Upper lobe of left lung (tissue), 6 donors: ENCODE measurements at regions not wholly inside any gene's neighbourhood (a gene's known extent, or its start where the extent isn't known, plus 50 kb on each side); places are given as distances from the start of the nearest gene placed in this dataset.

ENCODE experiments used
- ATAC-seq, 2 donors: fragments of 200-7000 bp; cut with Tn5 transposase; one replicate each; pipeline ENCODE4 v1.9.1; 2022; ENCODE audit warnings: mild to moderate bottlenecking in 2 of 2, moderate library complexity in 2 of 2; ENCODE audit not compliant: low FRiP score in 2 of 2
- DNase-seq, 2 donors: peaks; one replicate each; pipeline ENCODE4 v3.0.0-alpha.2; 2019 to 2020
- H3K27ac ChIP-seq, 4 donors: fragments of 200-600 bp; sonication (generic); one replicate each; pipeline ENCODE4 v1.5.1; 2016 to 2019
- H3K27me3 ChIP-seq, 4 donors: fragments of 200-600 bp; sonication (generic); one replicate each; pipeline ENCODE4 v1.5.1; 2017 to 2019
- H3K36me3 ChIP-seq, 4 donors: fragments of 200-600 bp; sonication (generic); one replicate each; pipeline ENCODE4 v1.5.1; 2016 to 2019
- H3K4me1 ChIP-seq, 4 donors: fragments of 200-600 bp; sonication (generic); one replicate each; pipeline ENCODE4 v1.5.1; 2018 to 2019
- H3K4me3 ChIP-seq, 4 donors: fragments of 200-600 bp; sonication (generic); one replicate each; pipeline ENCODE4 v1.5.1; 2017 to 2019; ENCODE audit warnings: mild to moderate bottlenecking in 2 of 4, moderate library complexity in 1 of 4
- H3K9me3 ChIP-seq, 4 donors: fragments of 200-600 bp; sonication (generic); one replicate each; pipeline ENCODE4 v1.5.1; 2018 to 2019
- EP300 ChIP-seq, 4 donors: sonication (generic); formaldehyde crosslinking; IDR thresholded peaks; one replicate each; pipeline ENCODE4 v1.5.1; 2017; ENCODE audit warnings: antibody characterized with exemption in 4 of 4, control low read depth in 2 of 4
- POLR2A ChIP-seq, 4 donors: fragments of 450-650 bp; IDR thresholded peaks; one replicate each; pipeline ENCODE4 v1.5.1; 2016 to 2017; ENCODE audit warnings: antibody characterized with exemption in 4 of 4, mild to moderate bottlenecking in 2 of 4
- POLR2AphosphoS5 ChIP-seq, 2 donors: sonication (generic); formaldehyde crosslinking; IDR thresholded peaks; one replicate each; pipeline ENCODE4 v1.5.1; 2017; ENCODE audit warnings: antibody characterized with exemption in 2 of 2
- WGBS, 2 donors: methylation state at CpG; one replicate each; pipeline ENCODE4 v1.1.5; 2017 to 2018; 5-methylcytosine and 5-hydroxymethylcytosine counted together
- TF ChIP-seq, protein P1 (sequence below), 6 experiments: fragments of 450-650 bp in 4 of 6; fragments of 200-600 bp in 2 of 6; sonication (generic) in 2 of 6; IDR thresholded peaks; one replicate each; pipeline ENCODE4 v1.5.1; 2016 to 2019; ENCODE audit warnings: antibody characterized with exemption in 6 of 6
- donor health status: DM: no; HTN: no; CAD: no; lungs with moderate emphysema.
- donor health status: DM: no; HTN: yes; CAD: no; lungs with severe emphysema.

DNA sequence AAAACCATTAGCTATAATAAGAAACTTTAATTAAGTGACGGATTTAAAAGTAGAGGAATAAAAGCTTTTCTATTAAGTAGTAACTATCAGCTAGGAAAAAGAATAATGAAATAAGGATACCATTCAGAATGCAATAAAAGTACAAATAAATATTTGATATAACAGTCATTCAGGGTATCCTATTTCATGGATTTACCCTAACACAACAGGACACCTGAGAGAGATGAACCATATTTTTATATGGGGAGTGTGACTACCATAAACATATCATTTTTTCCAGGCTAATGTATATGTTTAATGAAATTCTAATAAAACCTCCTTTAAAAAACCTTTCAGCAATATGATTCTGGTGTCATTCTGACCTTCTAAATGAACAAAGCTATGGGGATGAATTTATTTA, 393.8 kb downstream of the SNAPC1 start:
- WGBS, 2 donors: 79 to 90% methylated on average over 1 of the region's 1 CpG
- Histone ChIP-seq H3K4me1 (no peaks in the 10 kb centered on the region), H3K9me3 (no peaks in the 10 kb centered on the region), H3K4me3 (no peak overlapping the region), H3K27me3 (no peaks in the 10 kb centered on the region), H3K36me3 (no peaks in the 10 kb centered on the region), H3K27ac (no peak overlapping the region)
- TF ChIP-seq POLR2AphosphoS5 (IDR thresholded peaks at IDR 0.05) (no peak), POLR2A (IDR thresholded peaks at IDR 0.05) (no peak), EP300 (IDR thresholded peaks at IDR 0.05) (no peak)
- TF ChIP-seq, protein P1, sequence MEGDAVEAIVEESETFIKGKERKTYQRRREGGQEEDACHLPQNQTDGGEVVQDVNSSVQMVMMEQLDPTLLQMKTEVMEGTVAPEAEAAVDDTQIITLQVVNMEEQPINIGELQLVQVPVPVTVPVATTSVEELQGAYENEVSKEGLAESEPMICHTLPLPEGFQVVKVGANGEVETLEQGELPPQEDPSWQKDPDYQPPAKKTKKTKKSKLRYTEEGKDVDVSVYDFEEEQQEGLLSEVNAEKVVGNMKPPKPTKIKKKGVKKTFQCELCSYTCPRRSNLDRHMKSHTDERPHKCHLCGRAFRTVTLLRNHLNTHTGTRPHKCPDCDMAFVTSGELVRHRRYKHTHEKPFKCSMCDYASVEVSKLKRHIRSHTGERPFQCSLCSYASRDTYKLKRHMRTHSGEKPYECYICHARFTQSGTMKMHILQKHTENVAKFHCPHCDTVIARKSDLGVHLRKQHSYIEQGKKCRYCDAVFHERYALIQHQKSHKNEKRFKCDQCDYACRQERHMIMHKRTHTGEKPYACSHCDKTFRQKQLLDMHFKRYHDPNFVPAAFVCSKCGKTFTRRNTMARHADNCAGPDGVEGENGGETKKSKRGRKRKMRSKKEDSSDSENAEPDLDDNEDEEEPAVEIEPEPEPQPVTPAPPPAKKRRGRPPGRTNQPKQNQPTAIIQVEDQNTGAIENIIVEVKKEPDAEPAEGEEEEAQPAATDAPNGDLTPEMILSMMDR (IDR thresholded peaks at IDR 0.05): no peak
- ATAC-seq (no peak), DNase-seq (no peak)

DNA sequence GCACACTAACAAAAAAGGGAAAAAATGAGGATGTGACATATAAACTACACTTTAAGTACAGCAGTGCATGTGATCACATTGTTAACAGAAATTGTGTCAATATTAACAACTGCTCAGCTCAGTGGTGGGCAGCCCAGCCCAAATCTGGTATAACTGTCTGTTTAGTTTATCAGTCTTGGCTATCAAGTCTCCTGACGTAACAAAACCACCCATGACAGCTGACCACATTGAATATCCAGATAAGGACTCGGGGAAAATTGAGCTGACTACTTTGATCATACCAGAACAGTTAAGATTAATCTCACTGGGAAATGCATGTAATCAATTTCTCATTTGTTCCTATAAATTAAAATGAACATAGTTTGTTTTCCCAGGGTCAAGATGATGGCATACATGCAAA, 396.6 kb downstream of the SNAPC1 start:
- ATAC-seq: no peak
- H3K36me3 ChIP-seq: no peaks in the 10 kb centered on the region

DNA sequence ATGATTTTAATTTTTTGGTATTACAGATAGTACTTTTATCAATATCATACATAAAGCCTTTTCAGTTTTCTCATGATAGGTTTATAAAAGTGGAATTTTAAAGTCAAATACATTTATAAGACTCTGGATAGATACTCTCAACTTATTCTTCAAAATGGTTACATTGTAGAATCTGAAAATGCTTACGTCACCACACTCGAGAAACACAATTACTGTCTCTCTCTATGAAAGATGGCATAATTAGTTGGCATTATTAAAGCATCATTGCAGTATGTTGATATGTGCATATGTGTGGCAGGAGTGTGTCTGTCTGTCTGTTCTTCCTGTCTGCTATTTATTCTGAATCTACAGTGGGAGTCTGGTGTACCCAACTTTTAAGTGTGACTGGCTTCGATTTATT, 397.1 kb downstream of the SNAPC1 start:
- ATAC-seq: no peak
- WGBS, 2 donors: 81 to 83% methylated on average over 3 of the region's 3 CpGs
- Histone ChIP-seq H3K9me3 (no peaks in the 10 kb centered on the region), H3K27me3 (no peaks in the 10 kb centered on the region), H3K27ac (no peak overlapping the region), H3K4me1 (no peaks in the 10 kb centered on the region), H3K36me3 (no peaks in the 10 kb centered on the region), H3K4me3 (no peak overlapping the region)
- TF ChIP-seq EP300 (IDR thresholded peaks at IDR 0.05) (no peak), POLR2AphosphoS5 (IDR thresholded peaks at IDR 0.05) (no peak), POLR2A (IDR thresholded peaks at IDR 0.05) (no peak)
- TF ChIP-seq, protein P1 (IDR thresholded peaks at IDR 0.05): no peak
- no peak for DNase-seq

More for the DNA sequence above, 396.6 kb downstream of the SNAPC1 start:
- TF ChIP-seq, protein P1 (IDR thresholded peaks at IDR 0.05): no peak
- TF ChIP-seq EP300 (IDR thresholded peaks at IDR 0.05) (no peak), POLR2A (IDR thresholded peaks at IDR 0.05) (no peak), POLR2AphosphoS5 (IDR thresholded peaks at IDR 0.05) (no peak)
- Histone ChIP-seq H3K27me3 (no peaks in the 10 kb centered on the region), H3K4me1 (no peaks in the 10 kb centered on the region), H3K4me3 (no peak overlapping the region), H3K27ac (no peak overlapping the region), H3K9me3 (no peaks in the 10 kb centered on the region)
- WGBS, 2 donors: 9 to 14% methylated on average over 2 of the region's 2 CpGs
- DNase-seq: no peak

DNA sequence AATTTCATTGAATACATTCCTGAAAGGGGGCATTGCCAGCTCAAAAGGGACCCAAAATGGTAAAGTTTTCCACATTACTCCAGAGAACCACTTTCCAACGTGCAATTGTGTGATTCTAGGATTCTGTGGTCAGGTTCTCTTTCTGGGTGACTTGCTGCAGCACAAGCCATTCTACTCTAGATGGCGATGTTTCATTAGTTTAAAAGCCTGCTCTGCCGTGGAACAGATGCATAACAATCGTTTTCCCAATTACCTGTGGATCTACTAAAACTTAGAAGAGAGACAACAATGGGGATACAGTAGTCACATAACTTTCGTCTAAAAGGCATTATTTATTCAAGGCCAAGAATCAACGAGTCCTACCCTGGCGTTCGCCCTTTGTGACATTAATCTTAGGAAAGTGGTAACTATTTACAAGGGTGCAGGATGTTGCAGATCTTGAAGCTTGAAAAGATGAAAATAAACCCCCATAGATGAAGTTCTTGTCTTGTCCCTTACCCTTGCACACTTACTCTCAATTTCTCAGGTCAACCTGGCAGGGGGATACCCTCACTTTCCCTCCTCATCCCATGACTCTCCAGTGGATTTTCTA, 400.9 kb downstream of the SNAPC1 start:
- H3K4me3 ChIP-seq: no peak overlapping the region
- DNase-seq (no peak), ATAC-seq (peak in 1 of 2 donors; percentile 66)
- H3K9me3 ChIP-seq: no peaks in the 10 kb centered on the region
- H3K27me3 ChIP-seq: no peaks in the 10 kb centered on the region
- no peaks in the 10 kb centered on the region for H3K36me3 ChIP-seq
- 14 to 18% methylated on average over 8 of the region's 8 CpGs for WGBS, 2 donors
- TF ChIP-seq, protein P1 (IDR thresholded peaks at IDR 0.05): peak; percentile 10 to 62 (median 44)
- no peak for TF ChIP-seq POLR2A (IDR thresholded peaks at IDR 0.05)
- no peak overlapping the region for H3K27ac ChIP-seq
- no peaks in the 10 kb centered on the region for H3K4me1 ChIP-seq

DNA sequence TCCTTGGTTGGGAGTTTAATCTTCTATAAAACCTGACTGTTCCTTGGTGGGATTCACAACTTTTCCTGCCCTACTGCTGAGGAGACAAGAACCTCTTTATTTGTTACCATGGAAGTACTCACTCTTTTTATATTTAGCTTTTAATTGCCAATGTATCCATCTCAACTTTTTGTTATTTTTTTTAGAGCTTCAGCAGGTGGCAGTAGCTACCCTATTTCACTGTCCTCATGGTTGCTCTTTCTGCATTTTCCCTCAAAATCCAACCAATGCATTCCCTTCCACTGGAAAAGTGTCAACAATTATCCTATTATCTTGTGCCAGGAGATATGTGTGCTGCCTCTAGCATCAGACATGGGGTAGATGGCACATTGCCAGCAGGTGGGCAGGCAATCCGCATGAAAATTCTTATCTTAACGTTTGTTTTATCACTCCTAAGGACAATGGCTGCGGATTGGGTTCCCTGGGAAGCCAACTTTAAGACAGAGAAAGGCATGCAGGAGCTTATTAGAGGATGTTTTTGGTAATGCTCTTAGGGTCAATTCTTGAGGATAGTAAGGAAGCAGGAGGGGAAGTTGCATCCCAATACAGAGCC, 406.4 kb downstream of the SNAPC1 start:
- 54 to 77% methylated on average over 3 of the region's 3 CpGs for WGBS, 2 donors
- TF ChIP-seq, protein P1 (IDR thresholded peaks at IDR 0.05): no peak
- no peak for TF ChIP-seq POLR2A (IDR thresholded peaks at IDR 0.05)
- no peak for TF ChIP-seq EP300 (IDR thresholded peaks at IDR 0.05)
- TF ChIP-seq POLR2AphosphoS5 (IDR thresholded peaks at IDR 0.05): no peak

More for the DNA sequence above, 406.4 kb downstream of the SNAPC1 start:
- Histone ChIP-seq H3K9me3 (no peaks in the 10 kb centered on the region), H3K27ac (no peak overlapping the region), H3K4me1 (no peaks in the 10 kb centered on the region), H3K4me3 (no peak overlapping the region), H3K27me3 (no peaks in the 10 kb centered on the region), H3K36me3 (no peaks in the 10 kb centered on the region)
- ATAC-seq (no peak), DNase-seq (no peak)
